Head of caudate nucleus (tissue), 42 donors: ENCODE measurements at regions not wholly inside any gene's neighbourhood (a gene's known extent, or its start where the extent isn't known, plus 50 kb on each side); places are given as distances from the start of the nearest gene placed in this dataset.

ENCODE experiments used
- DNase-seq, 42 donors: peaks; one replicate each; pipeline versions ENCODE4 v3.0.0 to v3.0.0-alpha.2; 2020 to 2021; ENCODE audit warnings: mixed read lengths in 7 of 42
- intact Hi-C: fragments of 100-400 bp; cut with DNase I; formaldehyde crosslinking; loops from one replicate; pipeline ENCODE4 v1.15.0; 2022

GRCh38 chr14:81811705-81812269 is 278.1 kb upstream of the SEL1L start:
- intact Hi-C loops = no loop called here
- DNase-seq = no peak

GRCh38 chr14:81818271-81818670 is 284.6 kb upstream of the SEL1L start:
- DNase-seq = no peak
- intact Hi-C loops = no loop called here

GRCh38 chr14:81819344-81819743 is 285.7 kb upstream of the SEL1L start:
- intact Hi-C loops = no loop called here
- DNase-seq = no peak

- intact Hi-C loops = no loop called here
Measured at GRCh38 chr14:81819910-81820309, 286.3 kb upstream of the SEL1L start.

GRCh38 chr14:81826081-81826480 is 292.4 kb upstream of the SEL1L start:
- intact Hi-C loops = no loop called here
- DNase-seq = no peak

More at GRCh38 chr14:81819910-81820309, 286.3 kb upstream of the SEL1L start:
- no peak for DNase-seq

- DNase-seq = no peak
- intact Hi-C loops = no loop called here
Measured at GRCh38 chr14:81829447-81829846, 295.8 kb upstream of the SEL1L start.

- peak in 2 of 42 donors; percentile 2 to 38 for DNase-seq
- intact Hi-C loops = no loop called here
Measured at GRCh38 chr14:81831128-81831820, 297.6 kb upstream of the SEL1L start.

- DNase-seq = no peak
- intact Hi-C loops = no loop called here
Measured at GRCh38 chr14:81834308-81834707, 300.7 kb upstream of the SEL1L start.

GRCh38 chr14:81837304-81837703 is 303.7 kb upstream of the SEL1L start:
- intact Hi-C loops = no loop called here
- no peak for DNase-seq

GRCh38 chr14:81839056-81839455 is 305.4 kb upstream of the SEL1L start:
- no peak for DNase-seq
- intact Hi-C loops = no loop called here

- intact Hi-C loops = no loop called here
- no peak for DNase-seq
Measured at GRCh38 chr14:81841346-81841745, 307.7 kb upstream of the SEL1L start.

- DNase-seq = no peak
- intact Hi-C loops = no loop called here
Measured at GRCh38 chr14:81849714-81850113, 316.1 kb upstream of the SEL1L start.

GRCh38 chr14:81855007-81855406 is 321.4 kb upstream of the SEL1L start:
- no peak for DNase-seq
- intact Hi-C loops = no loop called here

- DNase-seq = no peak
- intact Hi-C loops = no loop called here
Measured at GRCh38 chr14:81859046-81859445, 325.4 kb upstream of the SEL1L start.

- DNase-seq = no peak
- intact Hi-C loops = no loop called here
Measured at GRCh38 chr14:81868172-81868571, 334.5 kb upstream of the SEL1L start.

GRCh38 chr14:81871706-81872105 is 338.1 kb upstream of the SEL1L start:
- no peak for DNase-seq
- intact Hi-C loops = no loop called here

GRCh38 chr14:81884382-81884781 is 350.7 kb upstream of the SEL1L start:
- no peak for DNase-seq
- intact Hi-C loops = no loop called here

- intact Hi-C loops = no loop called here
- DNase-seq = no peak
Measured at GRCh38 chr14:81886588-81886987, 352.9 kb upstream of the SEL1L start.

GRCh38 chr14:81889529-81889928 is 355.9 kb upstream of the SEL1L start:
- no peak for DNase-seq
- intact Hi-C loops = no loop called here

GRCh38 chr14:81890020-81890419 is 356.4 kb upstream of the SEL1L start:
- intact Hi-C loops = no loop called here
- DNase-seq = no peak

GRCh38 chr14:81903477-81903876 is 369.8 kb upstream of the SEL1L start:
- intact Hi-C loops = no loop called here
- no peak for DNase-seq
